ENCODE measurements at regions not wholly inside any gene's neighbourhood (a gene's known extent, or its start where the extent isn't known, plus 50 kb on each side); places are given as distances from the start of the nearest gene placed in this dataset.

GRCh38 chr13:32829269-32829668 lies 187.0 kb upstream of the KL start:
- TF ChIP-seq CTCF (IDR thresholded peaks at IDR 0.05; ENCODE audit: low read depth, low read length) (no peak), MYC (IDR thresholded peaks at IDR 0.05; ENCODE audit: low read depth, low read length) (no peak), POLR2A (IDR thresholded peaks at IDR 0.05; ENCODE audit: extremely low read depth, insufficient read length) (no peak)

All from NB4 (cell line).